ENCODE measurements at regions not wholly inside any gene's neighbourhood (a gene's known extent, or its start where the extent isn't known, plus 50 kb on each side); places are given as distances from the start of the nearest gene placed in this dataset.

DNA sequence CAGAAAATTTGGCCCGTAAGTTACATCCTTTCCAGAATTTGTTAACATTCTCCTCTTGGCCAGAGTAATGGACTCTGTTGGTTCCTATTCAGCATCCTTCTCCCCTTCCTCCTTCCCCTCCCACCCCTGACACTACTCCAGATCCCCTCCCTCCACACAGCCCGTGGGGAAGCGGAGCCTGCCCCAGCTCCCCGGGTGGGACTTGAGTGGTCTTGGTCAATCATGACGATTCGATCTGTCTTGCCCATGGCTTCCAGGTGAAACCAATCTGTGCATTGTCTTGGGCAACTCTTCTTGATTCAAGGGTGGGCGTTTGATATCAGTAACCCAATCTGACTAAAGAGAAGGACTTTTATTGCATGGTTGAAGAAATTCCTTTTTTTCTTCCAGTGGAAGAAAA, 143.9 kb downstream of the ANKRD60 start:
- TF ChIP-seq, protein P1, sequence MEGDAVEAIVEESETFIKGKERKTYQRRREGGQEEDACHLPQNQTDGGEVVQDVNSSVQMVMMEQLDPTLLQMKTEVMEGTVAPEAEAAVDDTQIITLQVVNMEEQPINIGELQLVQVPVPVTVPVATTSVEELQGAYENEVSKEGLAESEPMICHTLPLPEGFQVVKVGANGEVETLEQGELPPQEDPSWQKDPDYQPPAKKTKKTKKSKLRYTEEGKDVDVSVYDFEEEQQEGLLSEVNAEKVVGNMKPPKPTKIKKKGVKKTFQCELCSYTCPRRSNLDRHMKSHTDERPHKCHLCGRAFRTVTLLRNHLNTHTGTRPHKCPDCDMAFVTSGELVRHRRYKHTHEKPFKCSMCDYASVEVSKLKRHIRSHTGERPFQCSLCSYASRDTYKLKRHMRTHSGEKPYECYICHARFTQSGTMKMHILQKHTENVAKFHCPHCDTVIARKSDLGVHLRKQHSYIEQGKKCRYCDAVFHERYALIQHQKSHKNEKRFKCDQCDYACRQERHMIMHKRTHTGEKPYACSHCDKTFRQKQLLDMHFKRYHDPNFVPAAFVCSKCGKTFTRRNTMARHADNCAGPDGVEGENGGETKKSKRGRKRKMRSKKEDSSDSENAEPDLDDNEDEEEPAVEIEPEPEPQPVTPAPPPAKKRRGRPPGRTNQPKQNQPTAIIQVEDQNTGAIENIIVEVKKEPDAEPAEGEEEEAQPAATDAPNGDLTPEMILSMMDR (IDR thresholded peaks at IDR 0.05; ENCODE audit: low read depth, low read length), result no peak
- TF ChIP-seq POLR2A (IDR thresholded peaks at IDR 0.05; ENCODE audit: extremely low read depth, insufficient read length), result no peak
- no peak for TF ChIP-seq MYC (IDR thresholded peaks at IDR 0.05; ENCODE audit: low read depth, low read length)
- TF ChIP-seq, protein P2, sequence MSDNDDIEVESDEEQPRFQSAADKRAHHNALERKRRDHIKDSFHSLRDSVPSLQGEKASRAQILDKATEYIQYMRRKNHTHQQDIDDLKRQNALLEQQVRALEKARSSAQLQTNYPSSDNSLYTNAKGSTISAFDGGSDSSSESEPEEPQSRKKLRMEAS (IDR thresholded peaks at IDR 0.05; ENCODE audit: low read depth, low read length), result no peak

Data from NB4 (cell line).